Activated CD8-positive, alpha-beta memory T cell treated with anti-CD3 and anti-CD28 coated beads for 24 hours (primary cell): ENCODE measurements at regions not wholly inside any gene's neighbourhood (a gene's known extent, or its start where the extent isn't known, plus 50 kb on each side); places are given as distances from the start of the nearest gene placed in this dataset.

Experiments
- DNase-seq: peaks from one replicate; pipeline ENCODE4 v3.0.0-alpha.2; 2020

DNA sequence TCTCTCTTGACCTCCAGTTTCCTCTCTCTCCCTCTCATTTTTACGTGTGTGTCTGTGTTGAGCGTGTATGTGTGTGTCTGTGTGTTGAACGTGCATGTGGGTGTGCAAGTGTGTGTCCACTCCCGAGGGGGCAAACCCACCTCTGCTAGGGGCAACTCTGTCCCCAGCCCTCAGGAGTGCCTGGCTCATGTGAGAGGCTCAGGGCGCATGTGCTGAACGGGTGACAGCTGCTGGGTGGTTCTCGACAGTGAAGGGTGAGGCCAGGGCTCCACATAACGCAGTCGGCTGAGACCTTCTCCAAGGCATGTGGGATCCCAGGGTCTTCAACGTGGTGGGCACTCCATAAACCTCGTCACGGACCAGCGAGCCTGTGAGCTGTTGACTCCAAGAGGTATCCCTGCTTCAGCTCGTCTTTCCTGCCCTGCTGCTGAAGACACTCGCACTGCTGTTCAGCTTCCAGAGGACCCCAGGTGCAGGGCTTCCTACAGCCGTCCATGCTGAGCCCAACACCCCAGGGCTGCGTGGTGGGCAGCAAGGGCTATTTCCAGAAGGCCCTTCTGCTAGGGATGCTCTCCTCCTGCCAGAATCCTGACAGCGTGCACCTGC, 361.6 kb upstream of the SHH start:
- no peak for DNase-seq

DNA sequence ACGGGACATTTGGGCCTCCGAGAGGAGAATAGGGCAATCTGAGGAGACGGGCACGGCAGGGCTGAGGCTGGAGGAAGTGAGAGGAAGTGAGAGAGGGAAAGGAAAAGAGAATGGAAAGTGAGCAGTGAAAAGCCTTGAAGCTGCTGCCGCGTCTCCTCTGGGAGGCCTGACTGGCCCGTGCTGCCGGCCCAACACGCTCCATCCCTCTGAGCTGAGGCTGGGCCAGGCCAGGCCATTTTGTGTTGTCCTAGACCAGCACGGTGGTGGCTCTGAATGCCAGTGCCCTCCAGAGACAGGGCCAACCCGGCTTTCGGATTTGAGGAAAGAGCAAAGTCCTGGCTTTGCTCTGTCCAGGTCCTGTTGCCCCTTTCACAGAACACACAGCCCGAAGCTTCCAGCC, 361.1 kb upstream of the SHH start:
- no peak for DNase-seq

DNA sequence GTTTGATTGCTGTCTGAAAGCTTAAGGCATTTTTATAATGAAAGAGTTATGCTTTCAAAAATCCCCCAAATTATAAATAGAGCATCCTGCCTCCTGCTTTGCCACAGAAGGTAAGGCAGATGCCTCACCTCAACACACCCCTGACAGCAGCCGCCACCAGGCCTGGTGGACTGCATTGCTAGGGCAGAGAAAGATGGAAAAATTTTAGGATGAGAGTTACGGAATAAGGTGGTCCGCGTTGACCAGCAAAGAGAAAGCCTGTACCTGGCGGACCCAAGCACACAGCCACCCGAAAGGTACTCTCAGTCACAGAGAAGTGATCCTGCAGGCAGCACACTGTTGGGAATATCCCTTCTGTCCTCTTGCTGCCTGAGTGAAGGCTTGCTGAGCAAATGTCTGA, 360.4 kb upstream of the SHH start:
- no peak for DNase-seq

- DNase-seq = no peak
These were observed 357.5 kb upstream of the SHH start for GRCh38 chr7:156169474-156170370.

DNA sequence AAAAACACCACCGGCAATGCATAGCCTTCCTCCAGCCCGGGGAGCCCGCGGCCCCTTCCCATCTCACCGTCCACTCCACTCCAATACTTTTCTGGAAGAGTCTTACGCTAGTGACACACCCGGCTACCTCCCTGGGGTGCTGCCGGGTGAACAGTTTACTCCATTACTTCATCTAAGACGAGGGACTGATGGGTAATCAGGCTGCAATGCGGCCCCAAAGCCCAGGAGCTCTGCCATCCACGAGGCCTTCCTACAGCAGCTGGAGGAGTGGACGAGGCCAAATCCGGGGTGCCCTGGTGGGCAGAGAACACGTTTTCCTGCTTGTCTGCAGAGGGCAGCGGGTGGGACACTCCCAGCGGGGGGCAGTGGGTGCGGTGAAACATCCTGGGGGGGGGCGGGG, 356.2 kb upstream of the SHH start:
- DNase-seq = no peak

DNA sequence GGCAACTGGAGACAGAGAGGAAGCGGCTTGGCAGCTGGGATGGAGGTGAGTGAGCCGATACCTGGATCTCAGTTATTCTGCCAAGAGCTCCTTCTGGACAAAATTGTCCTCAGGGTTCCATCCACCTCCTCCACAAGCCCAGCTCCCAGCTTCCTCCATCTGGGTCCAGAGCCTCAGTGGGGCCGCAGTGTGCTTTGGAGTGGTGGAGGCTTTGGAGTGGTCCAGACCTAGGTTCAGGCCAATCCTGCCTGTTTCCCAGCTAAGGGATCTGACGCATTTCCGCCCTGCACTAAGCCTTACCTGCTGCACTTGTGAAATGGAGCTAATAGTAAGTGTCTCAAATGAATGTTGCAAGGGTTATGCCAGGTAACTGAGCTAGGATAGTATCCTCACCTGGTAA, 355.7 kb upstream of the SHH start:
- peak; percentile 32 for DNase-seq

DNA sequence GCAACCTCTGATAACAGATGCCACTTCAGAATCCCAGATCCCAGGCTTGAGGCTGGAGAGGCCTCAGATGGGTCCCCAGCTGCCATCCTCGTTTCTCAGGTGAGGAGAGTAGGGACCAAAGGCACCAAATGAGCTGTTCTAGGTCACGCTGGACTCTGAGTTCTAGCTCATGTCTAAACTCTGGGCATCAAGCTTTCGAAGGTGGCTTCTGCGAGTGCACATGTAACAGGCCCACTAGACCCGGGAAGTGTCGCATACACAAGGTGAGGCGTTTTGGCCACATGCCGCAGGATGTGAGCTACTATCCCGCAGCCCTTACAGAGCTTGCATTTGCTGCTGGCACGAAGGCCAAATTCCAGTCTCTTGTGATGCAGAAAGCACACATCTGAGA, 355.1 kb upstream of the SHH start:
- peak; percentile 30 for DNase-seq

DNA sequence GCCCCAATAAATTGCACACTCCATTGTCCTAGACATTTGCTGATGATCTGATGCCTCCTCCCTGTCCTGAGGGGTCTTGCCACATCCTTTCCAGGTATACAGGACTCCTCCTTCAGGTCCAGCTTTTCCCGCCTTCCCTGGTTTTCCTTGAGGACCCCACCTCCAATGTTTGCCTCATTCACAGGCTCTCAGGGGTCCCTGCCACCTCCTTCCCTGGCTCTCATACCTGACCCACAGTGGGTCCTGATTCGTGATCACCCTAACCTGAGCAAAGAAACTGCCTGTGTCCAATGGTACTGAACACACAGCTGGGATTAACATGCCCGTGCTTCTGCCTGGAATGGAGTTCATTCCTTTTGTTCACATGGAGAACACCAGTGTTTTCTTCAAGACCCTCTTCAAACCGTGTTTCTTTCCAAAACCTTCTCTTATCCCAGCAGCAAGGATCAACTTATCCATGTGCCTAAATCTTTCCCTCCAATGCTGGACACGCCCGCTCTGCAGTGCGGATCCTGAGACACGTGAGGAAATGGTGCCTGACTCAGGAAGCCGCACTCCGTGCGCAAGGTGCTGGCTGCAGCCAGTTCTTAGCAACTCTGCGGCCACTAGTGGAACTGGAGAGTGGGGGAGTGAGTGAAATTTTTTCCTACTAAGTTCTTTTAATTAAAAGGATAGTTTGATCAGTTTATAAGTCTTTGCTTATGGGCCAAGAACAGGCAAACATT, 354.6 kb upstream of the SHH start:
- peak; percentile 37 for DNase-seq

GRCh38 chr7:156163747-156164146, 351.5 kb upstream of the SHH start:
- DNase-seq = no peak

- DNase-seq = no peak
These were observed 350.2 kb upstream of the SHH start for GRCh38 chr7:156162451-156162850.

DNA sequence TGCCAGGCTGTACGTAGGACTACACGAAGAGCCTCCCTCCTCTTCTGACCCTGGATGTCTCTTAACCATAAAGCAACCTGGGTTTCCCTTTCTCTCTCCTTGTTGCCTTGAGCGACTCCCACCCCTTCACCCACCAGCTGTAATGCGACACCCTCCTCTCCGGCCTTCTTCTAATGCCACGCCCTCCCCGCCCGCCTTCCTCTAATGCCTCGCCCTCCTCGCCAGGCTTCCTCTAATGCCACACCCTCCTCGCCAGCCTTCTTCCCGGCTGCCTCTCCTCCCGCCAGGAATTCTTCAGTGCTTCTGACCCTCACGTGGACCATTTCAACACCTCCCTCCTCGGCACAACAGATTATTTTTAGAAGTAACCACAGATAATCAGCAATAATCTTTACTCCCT, 348.5 kb upstream of the SHH start:
- no peak for DNase-seq

GRCh38 chr7:156158693-156159092, 346.4 kb upstream of the SHH start:
- no peak for DNase-seq

DNA sequence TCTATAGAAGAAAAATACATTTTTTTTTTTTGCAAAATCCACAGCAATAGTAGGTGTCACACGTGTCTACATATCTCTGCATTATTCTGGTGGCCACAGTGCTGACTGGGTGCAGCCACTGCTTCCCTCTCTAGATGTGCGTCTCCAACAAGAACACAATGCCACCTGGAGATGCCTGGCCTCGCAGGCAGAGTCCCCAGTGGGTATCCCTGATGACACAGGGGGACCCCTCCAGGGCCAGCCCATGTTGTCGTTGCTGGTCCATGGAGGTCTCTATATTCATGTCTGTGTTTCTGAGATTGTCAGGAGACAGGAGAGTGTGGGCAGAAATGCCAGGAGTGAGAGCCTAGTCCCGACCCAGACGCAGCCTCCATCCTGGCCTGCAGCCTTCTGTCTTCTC, 345.9 kb upstream of the SHH start:
- DNase-seq = no peak

- peak; percentile 49 for DNase-seq
These were observed 345.2 kb upstream of the SHH start for GRCh38 chr7:156157409-156158012.

GRCh38 chr7:156156734-156157408, 344.6 kb upstream of the SHH start:
- DNase-seq = peak; percentile 49

DNA sequence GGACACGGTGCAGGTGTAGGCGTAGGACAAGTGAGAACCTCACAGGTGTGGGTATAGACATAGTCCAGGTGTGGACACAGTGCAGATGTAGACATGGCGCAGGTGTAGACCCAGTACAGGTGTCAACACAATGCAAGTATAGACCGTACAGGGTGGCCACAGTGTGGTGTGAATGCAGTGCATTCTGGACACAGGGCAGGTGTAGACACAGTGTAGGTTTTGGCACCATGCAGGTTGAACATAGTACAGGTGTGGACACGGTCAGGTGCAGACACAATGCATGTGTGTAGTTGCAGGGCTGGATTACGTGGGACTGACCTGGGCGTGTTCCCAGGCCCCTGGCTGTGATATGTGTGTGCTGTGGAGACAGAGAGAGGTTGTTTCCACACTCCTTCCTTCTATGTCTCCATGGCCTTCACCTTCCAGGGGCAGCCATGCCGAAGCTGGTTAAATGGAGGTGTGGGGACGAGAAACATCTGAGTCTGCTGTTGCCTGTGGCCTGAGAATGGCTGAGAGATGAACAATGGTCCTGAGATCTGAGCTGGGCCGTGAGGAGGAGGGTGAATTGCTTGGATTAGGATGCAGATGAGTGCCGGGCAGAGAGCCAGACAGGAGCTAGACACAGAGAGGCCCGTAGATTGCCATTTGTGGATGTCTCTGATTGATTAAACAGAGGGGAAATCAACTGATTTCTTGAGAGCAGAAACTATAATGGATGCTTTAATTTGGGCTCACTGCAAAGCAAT, 343.9 kb upstream of the SHH start:
- DNase-seq = peak; percentile 44

- DNase-seq = no peak
These were observed 341.3 kb upstream of the SHH start for GRCh38 chr7:156153590-156153989.

- DNase-seq = no peak
These were observed 340.1 kb upstream of the SHH start for GRCh38 chr7:156152390-156152789.

GRCh38 chr7:156151658-156152057, 339.4 kb upstream of the SHH start:
- no peak for DNase-seq

- no peak for DNase-seq
These were observed 338.8 kb upstream of the SHH start for GRCh38 chr7:156151078-156151477.

DNA sequence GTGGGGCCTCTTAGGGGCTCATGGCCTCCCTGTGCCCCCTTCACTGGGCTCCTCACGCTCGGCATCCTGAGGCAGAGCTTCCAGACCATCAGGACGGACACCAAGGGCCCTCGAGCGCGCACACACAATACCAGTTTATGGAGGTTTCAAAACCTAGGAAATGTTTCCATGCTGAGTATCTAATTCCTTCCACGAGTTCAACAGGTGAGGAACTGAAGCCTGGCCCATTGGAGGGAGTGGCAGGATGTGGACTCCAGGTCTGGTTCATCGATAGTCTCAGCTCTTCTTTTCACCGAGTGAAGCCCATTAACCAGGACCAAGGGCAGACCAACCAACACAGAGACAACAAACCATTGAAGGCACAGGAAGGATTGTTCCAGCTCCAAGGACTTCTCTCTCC, 336.7 kb upstream of the SHH start:
- no peak for DNase-seq

DNA sequence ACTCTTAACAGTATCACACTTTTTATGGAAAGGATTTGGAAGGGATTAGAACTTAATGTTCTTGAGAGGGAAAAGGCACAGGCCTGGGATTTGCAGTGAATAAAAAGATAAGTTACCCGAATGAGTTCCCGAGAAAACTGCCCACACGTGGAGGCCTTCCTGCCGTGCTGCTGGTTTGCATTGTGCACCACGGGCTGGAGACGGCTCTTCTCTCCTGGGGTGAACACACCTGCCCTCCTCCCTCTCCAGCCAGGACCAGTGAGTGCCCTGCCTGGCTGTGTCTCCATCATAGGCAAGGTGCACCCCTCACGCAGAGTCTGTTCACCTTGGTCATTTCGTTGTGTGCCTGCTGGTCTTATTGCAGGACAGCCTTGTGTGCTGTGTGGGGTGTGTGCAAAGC, 336.3 kb upstream of the SHH start:
- no peak for DNase-seq
